NCI-H2107 treated with DMSO at 0.1 percent for 48 hours (cell line): ENCODE measurements at regions not wholly inside any gene's neighbourhood (a gene's known extent, or its start where the extent isn't known, plus 50 kb on each side); places are given as distances from the start of the nearest gene placed in this dataset.
"Not testable (repeated sequence)": the region's sequence is repeated elsewhere in the genome, so short reads cannot be mapped to it uniquely, and the experiment has no call there.

Source experiments
- DNase-seq: peaks from one replicate; lab custom pipeline; 2025; ENCODE audit not compliant: unreplicated experiment; lab: John Stamatoyannopoulos, UW

GRCh38 chr5:156170351-156170961 is 156.5 kb upstream of the SGCD start:
- DNase-seq, result no peak

- DNase-seq, result no peak
These were observed 152.7 kb upstream of the SGCD start for GRCh38 chr5:156174225-156174624.

GRCh38 chr5:156178117-156178516 is 148.8 kb upstream of the SGCD start:
- no peak for DNase-seq

- DNase-seq, result no peak
These were observed 145.3 kb upstream of the SGCD start for GRCh38 chr5:156181656-156182055.

- no peak for DNase-seq
These were observed 144.6 kb upstream of the SGCD start for GRCh38 chr5:156182174-156182967.

- DNase-seq, result no peak
These were observed 140.2 kb upstream of the SGCD start for GRCh38 chr5:156186760-156187159.

GRCh38 chr5:156188016-156188415 is 138.9 kb upstream of the SGCD start:
- DNase-seq, result no peak

- no peak for DNase-seq
These were observed 137.3 kb upstream of the SGCD start for GRCh38 chr5:156189628-156190027.

GRCh38 chr5:156191547-156191946 is 135.4 kb upstream of the SGCD start:
- no peak for DNase-seq

- no peak for DNase-seq
These were observed 129.8 kb upstream of the SGCD start for GRCh38 chr5:156197042-156197635.

GRCh38 chr5:156199045-156199444 is 127.9 kb upstream of the SGCD start:
- no peak for DNase-seq

- DNase-seq, result no peak
These were observed 125.8 kb upstream of the SGCD start for GRCh38 chr5:156200938-156201787.

GRCh38 chr5:156201788-156202403 is 125.1 kb upstream of the SGCD start:
- no peak for DNase-seq

GRCh38 chr5:156208271-156208670 is 118.7 kb upstream of the SGCD start:
- DNase-seq, result no peak

GRCh38 chr5:156218367-156219158 is 108.4 kb upstream of the SGCD start:
- no peak for DNase-seq

- no peak for DNase-seq
These were observed 107.4 kb upstream of the SGCD start for GRCh38 chr5:156219483-156220005.

GRCh38 chr5:156221816-156222215 is 105.1 kb upstream of the SGCD start:
- DNase-seq, result no peak

GRCh38 chr5:156223547-156223946 is 103.4 kb upstream of the SGCD start:
- DNase-seq, result no peak

GRCh38 chr5:156226485-156226884 is 100.5 kb upstream of the SGCD start:
- not testable (repeated sequence) for DNase-seq

GRCh38 chr5:156230887-156231286 is 96.1 kb upstream of the SGCD start:
- DNase-seq, result no peak
